ENCODE measurements at regions not wholly inside any gene's neighbourhood (a gene's known extent, or its start where the extent isn't known, plus 50 kb on each side); places are given as distances from the start of the nearest gene placed in this dataset.
"Not testable (repeated sequence)": the region's sequence is repeated elsewhere in the genome, so short reads cannot be mapped to it uniquely, and the experiment has no call there.

- ChIA-PET CTCF (no interaction called here), POLR2A (no interaction called here)
- DNase-seq (ENCODE audit: extremely low spot score) = no peak
- TF ChIP-seq CTBP1 (IDR thresholded peaks at IDR 0.05; ENCODE audit: borderline replicate concordance) (no peak), FOXM1 (IDR thresholded peaks at IDR 0.05; ENCODE audit: borderline replicate concordance) (no peak), BHLHE40 (IDR thresholded peaks at IDR 0.05; ENCODE audit: borderline replicate concordance) (no peak), ZNF384 (IDR thresholded peaks at IDR 0.05) (no peak), SUZ12 (IDR thresholded peaks at IDR 0.05) (no peak), PKNOX1 (IDR thresholded peaks at IDR 0.05) (no peak)
These were observed 295.4 kb downstream of the MYCN start for GRCh38 chr2:16235747-16236146.

DNA sequence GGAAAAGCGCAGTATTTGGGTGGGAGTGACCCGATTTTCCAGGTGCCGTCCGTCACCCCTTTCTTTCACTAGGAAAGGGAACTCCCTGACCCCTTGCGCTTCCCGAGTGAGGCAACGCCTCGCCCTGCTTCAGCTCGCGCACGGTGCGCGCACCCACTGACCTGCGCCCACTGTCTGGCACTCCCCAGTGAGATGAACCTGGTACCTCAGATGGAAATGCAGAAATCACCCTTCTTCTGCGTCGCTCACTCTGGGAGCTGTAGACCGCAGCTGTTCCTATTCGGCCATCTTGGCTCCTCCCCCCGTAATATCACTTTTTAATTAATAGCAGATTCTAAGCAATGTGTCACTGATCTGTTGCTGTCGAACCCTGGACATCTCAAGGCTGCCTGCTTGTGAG is 294.9 kb downstream of the MYCN start:
- CTCF ChIA-PET; POLR2A ChIA-PET; DNase-seq (ENCODE audit: extremely low spot score): not testable (repeated sequence)

GRCh38 chr2:16228951-16229350 is 288.6 kb downstream of the MYCN start:
- no peak for TF ChIP-seq PKNOX1 (IDR thresholded peaks at IDR 0.05)
- ChIA-PET POLR2A (no interaction called here), CTCF (no interaction called here)
- DNase-seq (ENCODE audit: extremely low spot score) = no peak

DNA sequence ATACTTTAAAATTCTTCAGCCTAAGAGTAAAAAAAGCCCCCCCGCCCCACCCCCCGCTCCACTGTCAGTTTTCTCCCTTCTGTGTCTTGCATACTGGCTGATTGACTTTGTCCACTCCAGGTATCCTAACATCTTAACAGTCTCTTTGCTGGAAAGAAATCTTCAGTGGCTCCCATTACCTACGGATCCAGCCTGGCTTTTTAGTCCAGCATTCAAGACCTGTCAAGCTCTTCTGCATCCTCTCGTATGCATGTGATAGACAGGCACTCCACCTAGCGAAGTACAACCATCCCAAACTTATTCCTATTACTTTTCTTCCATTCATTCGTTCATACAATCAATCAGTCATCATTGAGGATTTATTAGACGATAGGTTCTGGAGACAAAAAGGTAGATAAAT is 288.1 kb downstream of the MYCN start:
- DNase-seq (ENCODE audit: extremely low spot score) = no peak
- ChIA-PET POLR2A (no interaction called here), CTCF (no interaction called here)
- TF ChIP-seq FOXK2 (IDR thresholded peaks at IDR 0.05) (no peak), LEF1 (IDR thresholded peaks at IDR 0.05; ENCODE audit: borderline replicate concordance) (no peak), FOXM1 (IDR thresholded peaks at IDR 0.05; ENCODE audit: borderline replicate concordance) (no peak), SUZ12 (IDR thresholded peaks at IDR 0.05) (no peak), L3MBTL2 (conservative IDR thresholded peaks at IDR 0.05) (no peak), SP1 (IDR thresholded peaks at IDR 0.05) (no peak), CTBP1 (IDR thresholded peaks at IDR 0.05; ENCODE audit: borderline replicate concordance) (no peak), NFRKB (IDR thresholded peaks at IDR 0.05) (no peak), ZNF384 (IDR thresholded peaks at IDR 0.05) (no peak), BHLHE40 (IDR thresholded peaks at IDR 0.05; ENCODE audit: borderline replicate concordance) (no peak), ELF4 (IDR thresholded peaks at IDR 0.05) (no peak), FOXA1 (IDR thresholded peaks at IDR 0.05) (no peak), HDGF (IDR thresholded peaks at IDR 0.05; ENCODE audit: borderline replicate concordance) (no peak), ARNT (IDR thresholded peaks at IDR 0.05) (no peak), TARDBP (IDR thresholded peaks at IDR 0.05) (no peak), PKNOX1 (IDR thresholded peaks at IDR 0.05) (no peak)

DNA sequence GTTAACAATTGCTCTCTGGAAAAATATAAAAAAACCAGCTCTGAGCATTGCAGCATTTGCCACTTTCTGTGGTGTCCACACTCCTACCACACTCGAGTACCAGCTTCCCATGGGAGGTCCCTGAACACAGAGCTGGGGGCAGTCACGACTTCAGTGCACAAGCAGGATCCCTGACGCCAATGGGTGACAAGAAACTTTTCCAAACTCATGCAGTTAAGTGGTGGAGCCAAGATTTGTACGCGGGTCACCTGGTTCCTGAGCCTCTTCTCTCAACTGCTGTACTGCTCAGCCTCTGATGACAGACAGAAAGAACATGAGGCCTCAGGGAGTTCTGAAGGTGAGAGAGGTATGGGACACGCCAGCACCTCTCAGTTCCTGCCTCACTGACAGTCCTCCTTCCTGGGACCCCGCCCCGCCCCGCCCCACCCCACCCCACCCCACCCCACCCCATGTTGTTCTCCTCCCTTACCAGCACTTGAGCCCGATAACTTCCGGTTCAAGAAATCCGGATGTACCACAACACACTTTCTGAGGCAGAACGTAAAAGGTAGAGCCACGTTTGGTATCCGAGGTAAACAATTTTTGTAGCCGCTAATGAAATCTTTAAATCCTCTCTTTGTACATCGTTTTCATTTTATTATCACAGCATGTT is 287.6 kb downstream of the MYCN start:
- no peak for DNase-seq (ENCODE audit: extremely low spot score)
- TF ChIP-seq SP1 (IDR thresholded peaks at IDR 0.05) (no peak), TARDBP (IDR thresholded peaks at IDR 0.05) (no peak), BHLHE40 (IDR thresholded peaks at IDR 0.05; ENCODE audit: borderline replicate concordance) (no peak), L3MBTL2 (conservative IDR thresholded peaks at IDR 0.05) (no peak), ELF4 (IDR thresholded peaks at IDR 0.05) (no peak), ZNF384 (IDR thresholded peaks at IDR 0.05) (no peak), NFRKB (IDR thresholded peaks at IDR 0.05) (no peak), SUZ12 (IDR thresholded peaks at IDR 0.05) (no peak), FOXK2 (IDR thresholded peaks at IDR 0.05) (no peak), HDGF (IDR thresholded peaks at IDR 0.05; ENCODE audit: borderline replicate concordance) (no peak), LEF1 (IDR thresholded peaks at IDR 0.05; ENCODE audit: borderline replicate concordance) (no peak), FOXM1 (IDR thresholded peaks at IDR 0.05; ENCODE audit: borderline replicate concordance) (no peak), FOXA1 (IDR thresholded peaks at IDR 0.05) (no peak), PKNOX1 (IDR thresholded peaks at IDR 0.05) (no peak), ARNT (IDR thresholded peaks at IDR 0.05) (no peak)
- POLR2A ChIA-PET = no interaction called here
- CTCF ChIA-PET = interaction anchor here (0.6 kb wide), 1 partner anchor 673 kb away, joined by 4 read pairs; no protein-coding TSS in a partner anchor

DNA sequence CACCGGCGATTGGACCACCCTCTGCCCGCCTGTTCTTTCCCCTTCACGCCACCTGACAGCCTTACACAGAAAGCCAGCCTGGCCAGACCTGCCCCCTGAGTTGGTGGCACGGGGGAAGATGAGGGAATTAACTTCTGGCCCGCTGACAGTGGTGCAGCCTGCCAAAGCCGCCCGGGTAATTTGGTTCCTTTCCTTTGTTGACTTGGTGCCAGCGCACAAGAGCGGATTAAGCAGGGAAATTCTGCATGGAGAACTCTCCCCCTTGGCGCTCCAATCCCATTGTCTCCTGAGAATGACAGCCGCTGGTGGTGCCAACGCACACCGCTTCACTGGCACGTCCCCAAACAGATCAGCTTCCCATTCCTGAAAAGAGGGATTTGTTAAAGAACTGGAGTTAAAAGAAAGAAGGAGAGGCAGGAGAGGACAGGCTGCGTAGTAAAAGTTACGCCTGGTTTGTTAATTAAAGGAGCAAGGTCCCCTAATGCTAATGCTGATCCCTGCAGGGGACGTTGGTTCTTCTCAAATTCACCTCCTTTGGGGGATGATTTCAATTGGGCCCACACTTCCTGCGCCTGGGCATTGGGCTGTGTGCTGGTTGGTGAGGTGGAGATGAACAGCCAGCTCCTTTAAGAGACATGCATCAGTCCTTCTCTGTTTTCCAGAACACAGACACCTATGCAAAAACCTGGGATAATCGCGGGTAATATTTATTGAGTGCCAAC is 286.8 kb downstream of the MYCN start:
- DNase-seq (ENCODE audit: extremely low spot score) = no peak
- CTCF ChIA-PET = interaction anchor here (0.6 kb wide), 1 partner anchor 672 kb away, joined by 4 read pairs; no protein-coding TSS in a partner anchor
- POLR2A ChIA-PET = no interaction called here
- no peak for TF ChIP-seq NFRKB (IDR thresholded peaks at IDR 0.05)
- no peak for TF ChIP-seq ARNT (IDR thresholded peaks at IDR 0.05)
- TF ChIP-seq HDGF (IDR thresholded peaks at IDR 0.05; ENCODE audit: borderline replicate concordance) = no peak
- no peak for TF ChIP-seq PKNOX1 (IDR thresholded peaks at IDR 0.05)
- TF ChIP-seq ZNF384 (IDR thresholded peaks at IDR 0.05) = no peak
- no peak for TF ChIP-seq FOXA1 (IDR thresholded peaks at IDR 0.05)
- no peak for TF ChIP-seq FOXK2 (IDR thresholded peaks at IDR 0.05)
- no peak for TF ChIP-seq FOXM1 (IDR thresholded peaks at IDR 0.05; ENCODE audit: borderline replicate concordance)
- no peak for TF ChIP-seq SP1 (IDR thresholded peaks at IDR 0.05)
- no peak for TF ChIP-seq CTBP1 (IDR thresholded peaks at IDR 0.05; ENCODE audit: borderline replicate concordance)
- TF ChIP-seq SUZ12 (IDR thresholded peaks at IDR 0.05) = no peak
- no peak for TF ChIP-seq TARDBP (IDR thresholded peaks at IDR 0.05)
- no peak for TF ChIP-seq ELF4 (IDR thresholded peaks at IDR 0.05)
- TF ChIP-seq BHLHE40 (IDR thresholded peaks at IDR 0.05; ENCODE audit: borderline replicate concordance) = no peak
